GM04504 (cell line): ENCODE measurements at regions not wholly inside any gene's neighbourhood (a gene's known extent, or its start where the extent isn't known, plus 50 kb on each side); places are given as distances from the start of the nearest gene placed in this dataset.

Experiments used
- DNase-seq: peaks from one replicate; pipeline ENCODE4 v3.0.0-alpha.2; 2012; ENCODE audit warnings: low read depth

GRCh38 chr7:31398815-31399214, 58.3 kb upstream of the NEUROD6 start:
- DNase-seq, result no peak

DNA sequence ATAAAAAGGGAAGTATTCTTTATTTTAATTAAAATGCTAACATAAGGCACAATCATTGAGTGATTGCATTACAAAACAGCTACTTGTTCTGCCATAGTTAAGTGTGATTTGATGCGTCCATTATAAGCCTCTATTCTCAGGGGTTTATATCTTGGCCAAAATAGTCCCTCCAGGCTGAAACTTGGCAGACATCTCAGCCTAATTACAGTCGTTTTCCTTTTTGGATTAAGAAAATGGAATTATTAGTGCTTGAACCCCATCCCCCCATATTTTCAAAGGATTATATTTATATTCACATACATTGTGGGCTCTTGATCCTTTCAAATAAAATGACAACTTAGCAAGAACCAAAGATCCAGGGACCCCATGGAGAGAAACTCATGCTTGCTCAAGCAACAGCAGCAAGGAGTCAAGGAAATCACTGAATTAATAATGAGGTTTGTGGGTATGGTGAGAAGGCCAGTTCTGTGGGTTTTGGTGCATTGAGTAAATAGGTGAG, 66.7 kb upstream of the NEUROD6 start:
- DNase-seq, result no peak

- no peak for DNase-seq
Observed at GRCh38 chr7:31408140-31408729, 67.7 kb upstream of the NEUROD6 start.

- DNase-seq, result no peak
Observed at GRCh38 chr7:31410265-31410664, 69.7 kb upstream of the NEUROD6 start.

GRCh38 chr7:31411416-31411815, 70.9 kb upstream of the NEUROD6 start:
- DNase-seq, result no peak

DNA sequence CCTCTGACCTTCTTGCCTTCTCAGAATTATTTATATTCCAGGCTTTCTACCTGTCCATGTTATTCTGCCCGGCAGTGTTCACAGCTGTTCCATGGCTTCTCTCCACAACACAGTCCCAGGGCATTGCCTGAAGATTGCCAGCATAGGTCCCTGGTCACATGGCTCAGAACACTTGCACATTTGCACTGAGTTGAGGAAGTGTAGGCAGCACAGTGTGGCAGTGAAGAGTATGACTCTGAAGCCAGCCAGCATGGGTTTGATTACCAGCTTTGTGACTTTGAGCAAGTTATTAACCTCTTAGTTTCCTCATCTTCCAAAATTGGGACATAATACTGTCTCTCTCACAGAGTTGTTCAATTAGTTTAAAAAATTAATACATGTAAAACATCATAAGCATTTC, 73.2 kb upstream of the NEUROD6 start:
- DNase-seq, result no peak

GRCh38 chr7:31416381-31416870, 75.9 kb upstream of the NEUROD6 start:
- no peak for DNase-seq

DNA sequence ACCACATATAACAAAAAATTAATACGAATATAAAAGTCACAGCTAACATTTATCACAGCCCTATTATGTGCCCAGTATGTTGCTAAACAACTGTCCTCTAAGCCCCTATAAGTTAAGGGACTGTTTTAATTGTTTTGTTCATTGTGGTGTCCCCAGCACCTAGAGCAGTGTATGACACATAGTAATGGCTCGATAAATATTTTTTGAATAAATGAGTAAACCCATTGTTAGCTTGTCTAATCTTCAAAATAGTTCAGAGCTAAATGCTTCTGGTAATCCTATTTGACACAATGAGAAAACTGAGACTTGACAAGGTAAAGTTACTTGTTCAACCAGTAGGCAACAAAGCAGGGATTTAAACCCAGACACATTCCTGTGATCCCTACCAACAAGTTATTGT, 78.4 kb upstream of the NEUROD6 start:
- DNase-seq, result no peak

DNA sequence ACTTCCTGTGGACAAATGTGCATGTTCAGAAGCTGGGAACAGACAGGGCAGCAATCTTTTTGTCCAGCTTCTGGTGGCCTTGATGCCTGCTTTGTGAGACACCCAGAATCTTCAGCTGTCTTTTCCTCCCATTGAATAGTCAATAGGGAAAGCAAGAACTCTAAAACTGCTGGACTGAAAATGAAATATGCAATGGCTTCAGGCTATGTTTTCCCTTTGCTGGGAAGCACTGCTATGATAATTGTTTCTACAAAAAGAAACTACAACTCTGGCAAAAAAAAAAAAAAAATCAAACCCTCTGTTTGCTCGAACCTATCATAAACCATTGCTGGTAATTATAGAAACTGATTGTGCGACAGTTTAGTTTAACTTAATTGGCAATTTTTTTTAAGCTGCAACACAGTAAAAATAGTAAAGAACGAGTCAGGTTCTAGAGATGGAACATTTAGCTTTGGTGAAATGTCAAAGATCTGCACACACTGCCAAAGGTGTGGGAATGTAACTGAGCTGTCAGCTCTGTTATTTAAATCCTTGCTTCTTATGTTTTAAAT, 79.1 kb upstream of the NEUROD6 start:
- no peak for DNase-seq

DNA sequence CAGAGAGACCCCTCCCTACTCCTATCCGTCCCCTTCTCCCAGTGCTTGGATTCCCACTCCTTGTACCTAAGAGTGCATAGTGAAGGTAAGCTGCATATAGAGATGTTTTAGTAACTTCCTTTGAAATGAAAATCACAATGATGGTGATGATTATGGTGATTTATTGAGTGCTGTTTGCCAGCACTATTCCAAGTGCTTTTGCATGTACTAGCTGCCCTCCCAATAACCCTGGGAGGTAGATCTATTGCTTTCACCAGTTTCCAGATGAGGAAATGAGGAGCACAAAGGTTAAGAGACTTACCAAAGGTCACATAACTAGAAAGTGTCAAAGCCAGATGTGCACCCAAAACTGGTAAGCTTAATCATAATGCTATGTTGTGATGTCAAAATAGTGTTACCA, 80.4 kb upstream of the NEUROD6 start:
- no peak for DNase-seq

GRCh38 chr7:31421607-31422006, 81.1 kb upstream of the NEUROD6 start:
- no peak for DNase-seq

GRCh38 chr7:31423994-31424393, 83.5 kb upstream of the NEUROD6 start:
- DNase-seq, result no peak

GRCh38 chr7:31432176-31432575, 81.7 kb upstream of the ITPRID1 start:
- DNase-seq, result no peak

- no peak for DNase-seq
Observed at GRCh38 chr7:31432836-31433340, 81.0 kb upstream of the ITPRID1 start.

DNA sequence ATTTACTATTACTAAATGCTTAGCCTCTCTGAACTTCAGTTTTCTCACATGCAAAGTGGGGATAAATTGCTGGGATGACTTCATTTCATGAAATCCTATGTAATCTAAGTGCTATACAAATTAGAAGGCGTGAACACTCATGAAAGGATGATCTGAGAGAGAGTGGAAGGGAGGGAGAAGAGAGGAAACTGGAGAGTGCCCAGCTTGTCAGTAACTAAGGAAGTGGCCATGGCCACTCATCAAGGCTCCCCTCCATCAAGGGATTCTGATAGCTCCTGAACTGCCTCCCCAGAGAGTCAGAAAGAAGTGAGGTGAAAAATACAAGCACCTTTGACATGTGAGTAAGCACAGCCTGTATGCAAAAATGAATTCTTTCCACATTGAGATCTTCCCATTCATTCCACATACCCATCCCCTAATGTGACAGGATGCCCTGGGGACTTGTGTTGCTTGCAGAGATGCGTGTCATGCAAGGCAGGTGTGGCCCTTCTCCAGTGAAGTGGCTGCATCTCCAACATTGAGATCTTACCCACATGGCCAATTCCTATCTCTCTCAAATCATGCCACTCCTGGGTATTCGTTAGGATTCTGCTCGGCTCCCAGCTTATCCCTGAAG, 76.5 kb upstream of the ITPRID1 start:
- no peak for DNase-seq

GRCh38 chr7:31439165-31439564, 74.7 kb upstream of the ITPRID1 start:
- no peak for DNase-seq

DNA sequence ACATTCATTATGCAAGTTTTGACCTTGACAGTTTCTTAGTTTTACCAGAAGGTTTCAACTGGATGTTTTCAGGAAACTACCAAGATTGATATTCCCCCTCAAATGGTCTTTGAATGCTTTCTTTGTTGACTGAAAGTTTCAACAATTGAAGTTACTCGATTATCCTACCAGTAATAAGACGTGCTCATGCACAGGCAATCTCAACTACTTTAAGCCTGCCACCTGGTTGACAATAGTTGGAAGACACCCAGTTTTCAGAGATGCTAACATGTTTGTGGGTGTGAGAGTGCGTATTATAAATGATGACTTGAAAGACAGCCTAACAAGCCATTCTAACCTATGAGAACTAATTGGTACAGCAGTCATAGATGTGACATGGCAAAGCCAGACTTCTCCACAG, 73.4 kb upstream of the ITPRID1 start:
- DNase-seq, result no peak

DNA sequence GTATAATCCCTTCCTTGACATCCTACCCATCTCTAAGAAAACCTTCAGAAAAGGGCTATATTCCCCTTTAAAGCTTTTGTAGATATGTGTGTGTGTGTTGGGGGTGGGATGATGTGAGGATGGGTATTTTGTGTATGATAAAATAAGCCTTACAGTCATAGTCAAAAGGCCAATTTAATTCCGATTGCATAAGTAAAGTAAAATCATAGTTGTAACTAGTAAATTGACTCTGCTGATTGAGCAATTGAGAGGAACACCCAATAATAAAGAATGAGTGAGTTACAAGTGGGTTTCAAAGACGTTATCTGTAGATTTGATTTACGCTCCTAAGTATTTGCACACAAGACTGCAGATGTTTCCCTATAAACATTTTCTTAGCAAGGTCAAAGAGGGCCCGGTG, 71.3 kb upstream of the ITPRID1 start:
- no peak for DNase-seq

GRCh38 chr7:31443457-31443856, 70.4 kb upstream of the ITPRID1 start:
- DNase-seq, result peak; percentile 11

- no peak for DNase-seq
Observed at GRCh38 chr7:31444196-31444595, 69.7 kb upstream of the ITPRID1 start.

GRCh38 chr7:31445686-31446355, 68.1 kb upstream of the ITPRID1 start:
- DNase-seq, result no peak

DNA sequence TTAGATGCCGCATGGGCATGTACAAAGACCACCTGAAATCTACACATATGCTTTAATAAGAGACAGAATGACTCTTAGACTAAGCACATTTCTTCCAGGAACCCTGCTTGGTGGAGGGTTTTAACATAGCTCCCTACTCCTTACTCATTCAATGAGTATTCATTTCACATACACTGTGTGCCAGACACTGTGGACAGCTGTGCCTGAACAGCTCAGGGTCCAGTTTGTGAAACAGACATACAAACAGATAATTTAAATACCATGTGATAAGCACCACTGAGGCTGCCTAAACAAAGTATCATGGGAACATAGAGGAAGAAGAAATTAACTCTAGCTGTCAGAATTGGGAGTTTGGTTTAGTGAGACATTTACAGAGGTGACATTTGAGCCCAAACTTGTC, 65.2 kb upstream of the ITPRID1 start:
- DNase-seq, result no peak

DNA sequence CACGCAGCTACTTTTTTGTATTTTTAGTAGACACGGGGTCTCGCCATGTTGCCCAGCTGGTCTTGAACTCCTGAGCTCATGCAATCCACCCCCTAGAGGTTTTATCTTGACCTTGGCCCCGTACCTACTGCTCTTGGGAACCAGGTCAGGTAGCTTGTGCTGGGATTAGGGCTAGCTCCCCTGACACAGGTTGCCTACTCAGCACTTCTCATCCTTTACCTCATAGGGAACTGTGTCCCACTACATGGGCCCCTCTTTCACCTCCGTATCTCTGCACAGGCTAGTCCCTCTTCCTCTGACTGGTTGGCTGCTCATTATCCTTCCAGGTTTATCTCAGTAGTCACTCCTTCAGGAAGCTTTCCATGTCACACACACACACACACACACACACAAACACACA, 58.0 kb upstream of the ITPRID1 start:
- no peak for DNase-seq
